Breast epithelium (tissue), 3 donors: ENCODE measurements at regions not wholly inside any gene's neighbourhood (a gene's known extent, or its start where the extent isn't known, plus 50 kb on each side); places are given as distances from the start of the nearest gene placed in this dataset.

Experiments
- POLR2A ChIP-seq: fragments of 450-650 bp; IDR thresholded peaks from one replicate; pipeline ENCODE4 v1.6.1; 2016; ENCODE audit warnings: antibody characterized with exemption, mild to moderate bottlenecking, moderate library complexity
- TF ChIP-seq, protein P1 (sequence below), 3 donors: fragments of 450-650 bp; IDR thresholded peaks; one replicate each; pipeline ENCODE4 v1.5.1; 2016 to 2017; ENCODE audit warnings: antibody characterized with exemption in 3 of 3, mild to moderate bottlenecking in 3 of 3, moderate library complexity in 3 of 3

GRCh38 chr3:80050826-80051601 is 283.2 kb upstream of the ROBO1 start:
- TF ChIP-seq POLR2A = no peak
- TF ChIP-seq, protein P1, sequence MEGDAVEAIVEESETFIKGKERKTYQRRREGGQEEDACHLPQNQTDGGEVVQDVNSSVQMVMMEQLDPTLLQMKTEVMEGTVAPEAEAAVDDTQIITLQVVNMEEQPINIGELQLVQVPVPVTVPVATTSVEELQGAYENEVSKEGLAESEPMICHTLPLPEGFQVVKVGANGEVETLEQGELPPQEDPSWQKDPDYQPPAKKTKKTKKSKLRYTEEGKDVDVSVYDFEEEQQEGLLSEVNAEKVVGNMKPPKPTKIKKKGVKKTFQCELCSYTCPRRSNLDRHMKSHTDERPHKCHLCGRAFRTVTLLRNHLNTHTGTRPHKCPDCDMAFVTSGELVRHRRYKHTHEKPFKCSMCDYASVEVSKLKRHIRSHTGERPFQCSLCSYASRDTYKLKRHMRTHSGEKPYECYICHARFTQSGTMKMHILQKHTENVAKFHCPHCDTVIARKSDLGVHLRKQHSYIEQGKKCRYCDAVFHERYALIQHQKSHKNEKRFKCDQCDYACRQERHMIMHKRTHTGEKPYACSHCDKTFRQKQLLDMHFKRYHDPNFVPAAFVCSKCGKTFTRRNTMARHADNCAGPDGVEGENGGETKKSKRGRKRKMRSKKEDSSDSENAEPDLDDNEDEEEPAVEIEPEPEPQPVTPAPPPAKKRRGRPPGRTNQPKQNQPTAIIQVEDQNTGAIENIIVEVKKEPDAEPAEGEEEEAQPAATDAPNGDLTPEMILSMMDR (IDR thresholded peaks at IDR 0.05) = no peak
